Activated gamma-delta T cell treated with Interleukin-2 at 50 U/mL for 16 hours (primary cell): ENCODE measurements at regions not wholly inside any gene's neighbourhood (a gene's known extent, or its start where the extent isn't known, plus 50 kb on each side); places are given as distances from the start of the nearest gene placed in this dataset.
"Not testable (repeated sequence)": the region's sequence is repeated elsewhere in the genome, so short reads cannot be mapped to it uniquely, and the experiment has no call there.

ENCODE experiments used
- DNase-seq: peaks from one replicate; pipeline ENCODE4 v3.0.0-alpha.2; 2020

DNA sequence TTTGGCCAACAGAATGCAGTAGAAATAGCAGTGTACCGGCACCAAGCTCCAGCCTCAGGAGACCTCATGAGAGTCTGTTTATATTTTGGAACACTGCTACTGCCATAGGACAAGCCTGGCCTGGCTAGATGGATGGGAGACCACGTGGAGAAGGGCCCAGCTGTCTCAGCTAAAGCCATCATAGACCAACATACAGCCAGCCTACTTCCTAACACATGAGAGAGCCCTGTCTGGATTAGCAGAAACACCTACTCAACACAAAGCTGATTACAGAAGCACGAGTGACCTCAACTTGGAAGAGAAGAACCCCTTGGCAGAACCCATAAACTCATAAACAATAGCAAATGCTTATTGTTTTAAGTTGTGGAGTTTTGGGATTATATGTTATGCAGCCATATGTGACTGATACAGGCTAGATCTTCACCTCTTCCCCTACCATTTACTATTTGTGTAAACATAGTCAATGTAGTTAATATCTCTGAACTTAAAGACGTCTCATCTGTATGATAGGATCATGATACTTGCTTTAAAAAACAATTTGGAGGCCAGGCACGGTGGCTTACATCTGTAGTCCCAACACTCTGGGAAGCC is 199.4 kb upstream of the ZNF217 start:
- no peak for DNase-seq

GRCh38 chr20:53789989-53790675 is 196.5 kb upstream of the ZNF217 start:
- no peak for DNase-seq

DNA sequence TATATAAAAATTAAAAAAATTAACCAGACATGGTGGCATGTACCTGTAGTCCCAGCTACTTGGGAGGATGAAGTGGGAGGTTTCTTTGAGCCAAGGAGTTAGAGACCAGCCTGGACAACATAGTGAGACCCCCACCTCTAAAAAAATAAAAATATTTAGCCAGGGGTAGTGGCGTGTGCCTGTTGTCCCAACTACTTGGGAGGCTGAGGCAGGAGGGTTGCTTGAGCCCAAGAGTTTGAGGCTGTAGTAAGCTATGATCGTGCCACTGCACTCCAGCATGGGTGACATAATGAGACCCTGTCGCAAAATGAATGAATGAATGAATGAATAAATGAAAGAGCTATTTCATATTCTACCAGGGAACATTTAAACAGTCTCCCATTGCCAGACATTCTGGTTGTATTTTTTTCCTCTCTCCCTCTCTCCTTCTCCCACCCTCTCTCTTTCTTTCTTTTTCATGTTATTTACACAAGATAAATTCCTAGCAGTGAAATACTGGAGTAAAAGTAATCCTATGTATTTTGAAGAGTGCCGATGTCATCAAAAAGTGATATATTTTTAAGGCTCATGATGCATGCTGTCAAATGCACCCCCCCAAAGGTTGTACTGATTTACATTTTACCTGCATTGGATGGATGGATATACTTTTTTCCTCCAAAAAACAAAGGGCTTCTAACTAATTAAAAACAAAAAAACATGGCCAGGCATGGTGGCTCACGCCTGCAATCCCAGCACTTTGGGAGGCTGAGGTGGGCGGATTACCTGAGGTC is 194.8 kb upstream of the ZNF217 start:
- no peak for DNase-seq

GRCh38 chr20:53787491-53787931 is 193.9 kb upstream of the ZNF217 start:
- DNase-seq = not testable (repeated sequence)

- DNase-seq = no peak
Observed at GRCh38 chr20:53786445-53787267, 193.0 kb upstream of the ZNF217 start.

DNA sequence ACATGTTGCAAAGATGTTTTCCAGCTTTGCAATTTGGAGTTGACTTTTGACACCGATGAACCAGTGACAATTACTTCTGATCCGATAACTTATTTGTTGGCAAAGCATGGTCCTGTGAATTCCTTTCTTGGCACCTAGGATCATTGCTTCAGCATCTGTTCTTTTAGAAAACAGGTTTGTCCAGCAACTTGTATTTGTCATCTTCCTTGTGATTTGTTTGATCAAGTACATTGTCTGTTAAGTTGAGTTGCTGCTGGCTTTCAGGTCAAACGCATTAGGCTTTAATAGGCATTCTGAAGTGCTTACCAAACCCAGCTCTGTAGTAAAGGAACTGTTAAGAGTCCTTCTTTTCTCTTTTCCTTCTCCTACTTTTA is 192.4 kb upstream of the ZNF217 start:
- DNase-seq = no peak

GRCh38 chr20:53785320-53785719 is 191.7 kb upstream of the ZNF217 start:
- no peak for DNase-seq

DNA sequence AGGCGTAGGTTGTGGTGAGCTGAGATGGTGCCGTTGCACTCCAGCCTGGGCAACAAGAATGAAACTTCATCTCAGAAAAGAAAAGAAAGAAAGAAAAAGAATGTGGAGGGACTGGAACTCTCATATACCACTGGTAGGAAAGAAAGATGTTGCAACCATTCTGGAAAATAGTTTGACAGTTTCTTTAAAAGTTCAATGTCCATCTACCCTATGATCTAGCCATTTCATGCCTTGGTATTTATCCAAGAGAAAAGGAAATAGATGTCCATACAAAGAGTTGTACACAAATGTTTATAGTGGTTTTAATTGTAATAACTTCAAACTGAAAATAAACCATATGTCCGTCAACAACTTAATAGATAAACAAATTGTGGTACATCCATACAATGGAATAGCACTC is 190.1 kb upstream of the ZNF217 start:
- DNase-seq = no peak

GRCh38 chr20:53782612-53783246 is 189.1 kb upstream of the ZNF217 start:
- DNase-seq = no peak

GRCh38 chr20:53779822-53780221 is 186.2 kb upstream of the ZNF217 start:
- DNase-seq = no peak

DNA sequence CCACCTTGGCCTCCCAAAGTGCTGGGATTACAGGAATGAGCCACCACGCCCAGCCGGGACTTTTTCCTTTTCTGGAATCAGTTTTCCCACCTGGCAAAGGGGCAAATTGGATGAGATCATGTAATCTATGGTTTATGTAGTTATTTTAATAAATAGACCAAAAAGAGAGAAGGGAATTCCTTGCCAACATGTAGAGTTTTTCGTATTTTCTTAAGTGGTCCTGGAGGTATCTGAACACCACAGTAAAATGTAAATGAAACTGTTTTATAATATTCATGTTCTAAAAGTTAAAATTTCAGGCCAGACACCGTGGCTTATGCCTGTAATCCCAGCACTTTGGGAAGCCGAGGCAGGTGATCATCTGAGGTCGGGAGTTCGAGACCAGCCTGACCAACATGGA is 185.1 kb upstream of the ZNF217 start:
- no peak for DNase-seq

DNA sequence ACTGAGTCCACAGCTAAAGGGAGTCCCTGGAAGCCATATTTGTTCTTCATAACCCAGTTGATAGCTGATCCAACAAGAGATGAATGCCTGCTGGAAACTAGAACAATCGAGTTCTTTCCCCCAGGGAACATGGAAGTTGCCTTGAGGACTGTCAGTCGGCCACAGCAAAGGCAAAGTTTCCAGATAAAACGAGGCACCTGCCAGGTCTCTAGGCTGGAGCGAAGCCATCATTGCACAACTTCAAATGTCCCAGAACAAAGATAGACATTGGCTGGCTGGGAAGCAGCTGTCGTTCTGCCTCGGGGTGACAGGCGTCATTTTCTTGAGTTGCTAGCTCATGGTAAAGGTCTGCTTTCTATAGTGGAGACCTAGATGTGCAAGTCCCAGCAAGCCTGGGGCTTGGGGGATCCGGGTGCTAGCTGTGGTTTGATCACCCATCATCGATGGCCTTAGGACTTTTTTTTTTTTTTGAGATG is 184.4 kb upstream of the ZNF217 start:
- DNase-seq = no peak

DNA sequence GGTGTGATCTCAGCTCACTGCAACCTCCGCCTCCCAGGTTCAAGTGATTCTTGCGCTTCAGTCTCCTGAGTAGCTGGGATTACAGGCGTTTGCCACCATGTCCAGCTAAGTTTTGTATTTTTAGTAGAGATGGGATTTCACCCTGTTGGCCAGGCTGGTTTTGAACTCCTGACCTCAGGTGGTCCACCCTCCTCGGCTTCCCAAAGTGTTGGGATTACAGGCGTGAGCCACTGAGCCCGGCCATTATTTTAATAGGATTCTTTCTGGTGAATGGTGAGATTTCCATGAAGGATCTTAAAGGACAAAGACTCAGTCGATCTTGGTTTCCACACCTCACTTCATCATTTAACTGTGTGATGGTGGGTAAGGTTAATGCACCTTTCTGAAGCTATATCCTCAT is 183.8 kb upstream of the ZNF217 start:
- DNase-seq = not testable (repeated sequence)

- DNase-seq = no peak
Observed at GRCh38 chr20:53776858-53777257, 183.2 kb upstream of the ZNF217 start.

GRCh38 chr20:53774461-53775203 is 181.0 kb upstream of the ZNF217 start:
- no peak for DNase-seq

GRCh38 chr20:53773792-53774401 is 180.3 kb upstream of the ZNF217 start:
- no peak for DNase-seq

DNA sequence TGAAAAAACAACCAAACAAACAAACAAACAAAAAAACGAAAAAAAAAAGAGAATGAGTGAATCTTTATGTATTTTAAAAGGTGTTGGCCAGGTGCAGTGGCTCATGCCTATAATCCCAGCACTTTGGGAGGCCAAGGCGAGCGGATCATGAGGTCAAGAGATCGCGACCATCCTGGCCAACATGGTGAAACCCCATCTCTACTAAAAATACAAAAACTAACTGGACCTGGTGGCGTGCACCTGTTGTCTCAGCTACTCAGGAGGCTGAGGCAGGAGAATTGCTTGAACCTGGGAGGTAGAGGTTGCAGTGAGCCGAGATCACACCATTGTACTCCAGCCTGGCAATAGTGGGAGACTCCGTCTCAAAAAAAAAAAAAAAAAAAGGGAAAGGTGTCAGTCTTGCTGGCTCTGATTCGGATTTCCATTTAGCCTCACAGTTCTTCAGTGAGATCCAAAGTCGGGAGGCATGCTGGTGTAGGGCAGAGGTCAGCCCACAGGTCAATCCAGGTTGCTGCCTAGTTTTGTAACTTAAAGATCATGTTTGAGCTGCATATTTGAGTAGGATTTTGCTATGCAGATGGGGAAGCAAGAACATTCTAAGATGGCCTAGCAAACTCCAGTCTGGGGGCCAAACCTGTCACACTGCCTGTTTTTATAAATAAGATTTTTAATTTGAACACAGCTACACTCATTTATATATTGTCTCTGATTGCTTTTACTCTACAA is 179.6 kb upstream of the ZNF217 start:
- DNase-seq = not testable (repeated sequence)

DNA sequence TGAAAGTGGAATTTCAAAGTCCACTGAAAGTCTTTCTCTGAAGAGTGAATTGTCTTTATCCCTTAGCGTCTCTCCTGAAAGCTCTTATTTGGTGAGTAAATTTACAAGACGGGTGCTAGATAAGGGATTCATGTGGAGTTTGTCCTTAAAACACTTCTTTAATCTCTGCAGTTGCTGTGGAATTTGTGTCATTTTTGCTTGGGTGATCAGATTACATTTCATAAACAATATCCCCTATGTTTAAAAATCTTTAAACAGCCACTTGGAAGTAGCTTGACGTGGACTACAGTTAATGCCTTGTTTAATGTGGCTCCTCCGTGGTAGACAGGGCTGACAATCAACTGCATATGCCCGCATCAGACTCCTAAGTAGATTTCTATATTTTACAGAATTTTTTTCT is 175.4 kb upstream of the ZNF217 start:
- DNase-seq = no peak

DNA sequence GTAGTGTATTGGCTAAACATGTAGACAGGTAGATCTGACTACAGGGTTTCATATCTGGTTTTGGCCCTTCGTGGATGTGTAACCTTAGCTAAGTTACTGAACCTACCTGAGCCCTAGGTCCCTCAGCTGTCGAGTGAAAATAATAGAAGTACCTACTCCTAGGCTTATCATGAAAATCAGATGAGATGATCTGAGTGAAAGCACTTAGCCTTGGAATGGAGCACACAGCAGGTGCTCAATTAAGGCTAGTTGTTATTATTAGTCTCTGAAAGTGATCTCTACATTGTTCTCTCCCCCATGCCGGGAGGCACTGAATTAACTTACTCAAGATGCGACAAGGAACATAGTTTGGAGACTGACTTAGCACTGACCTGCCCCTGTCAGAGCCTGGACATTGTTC is 174.7 kb upstream of the ZNF217 start:
- no peak for DNase-seq

GRCh38 chr20:53767206-53767930 is 173.7 kb upstream of the ZNF217 start:
- no peak for DNase-seq
